Stimulated activated CD8-positive, alpha-beta memory T cell treated with anti-CD3 and anti-CD28 coated beads, Interleukin-15, amount 100 ng/mL, for 4 hours (primary cell): ENCODE measurements at regions not wholly inside any gene's neighbourhood (a gene's known extent, or its start where the extent isn't known, plus 50 kb on each side); places are given as distances from the start of the nearest gene placed in this dataset.

Source experiments
- DNase-seq, 2 donors: peaks; one replicate each; pipeline ENCODE4 v3.0.0-alpha.2; 2020; ENCODE audit warnings: low read depth in 2 of 2

DNA sequence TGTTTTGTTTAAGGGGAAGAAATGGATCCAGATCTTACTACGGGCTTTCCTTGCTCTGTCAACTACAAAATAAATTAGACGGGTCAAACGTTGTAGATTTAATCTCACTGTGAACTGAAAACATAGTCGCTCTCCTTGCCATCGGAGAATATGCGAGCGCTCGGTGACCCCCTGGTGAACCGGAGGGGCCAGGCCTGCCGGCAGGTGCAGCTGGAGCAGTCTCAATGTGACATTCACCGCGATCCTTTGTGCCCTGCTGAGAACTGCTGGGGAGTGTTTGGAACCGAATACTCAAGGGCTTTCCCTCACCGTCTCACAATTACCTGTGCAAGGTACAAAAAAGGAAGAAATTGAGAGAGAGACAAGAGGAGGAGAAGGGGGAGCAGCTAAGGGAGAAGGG lies 174.1 kb upstream of the GPR26 start:
- DNase-seq = no peak

DNA sequence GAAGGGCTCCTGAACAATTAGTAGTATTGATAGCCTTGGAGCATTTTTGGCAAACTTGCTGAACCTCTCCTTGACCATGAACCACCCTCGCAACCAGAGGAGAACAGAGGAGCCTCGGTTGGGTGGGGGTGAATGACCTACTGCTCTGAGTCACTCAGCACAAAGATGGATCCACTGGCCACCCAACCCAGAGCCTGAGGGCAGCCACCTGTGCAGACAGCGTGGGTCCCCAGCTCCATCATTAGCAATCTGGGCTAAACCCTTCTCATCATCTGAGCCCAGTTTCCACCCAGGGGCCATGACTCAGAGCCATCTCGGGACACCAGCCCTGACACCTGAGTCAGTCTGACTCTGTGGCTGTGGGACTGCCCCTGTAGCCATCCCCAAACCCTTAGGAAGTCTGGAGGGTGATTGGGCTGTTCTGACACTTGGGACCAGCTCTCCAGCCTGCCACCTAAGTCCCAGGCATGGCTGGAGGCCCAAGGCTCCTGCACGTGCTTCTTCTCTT lies 171.8 kb upstream of the GPR26 start:
- DNase-seq = no peak

DNA sequence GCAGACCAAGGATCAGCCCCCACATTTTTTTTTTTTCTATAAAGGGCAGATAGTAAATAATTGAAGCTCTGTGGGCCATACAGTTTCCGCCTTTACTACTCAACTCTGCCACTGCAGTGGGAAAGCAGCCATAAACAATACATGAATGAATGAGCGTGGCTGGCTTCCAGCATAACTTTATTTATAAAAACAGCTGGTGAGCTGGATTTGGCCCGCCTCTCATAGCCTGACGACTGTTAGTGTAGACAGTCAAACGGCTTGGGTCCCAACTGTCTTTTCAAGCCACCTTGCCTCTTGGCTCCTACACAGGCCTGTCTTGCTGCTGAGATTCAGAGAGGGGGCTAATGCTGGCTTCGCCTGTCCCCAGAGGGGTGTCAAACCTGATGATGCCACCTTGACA lies 169.8 kb upstream of the GPR26 start:
- DNase-seq = no peak

DNA sequence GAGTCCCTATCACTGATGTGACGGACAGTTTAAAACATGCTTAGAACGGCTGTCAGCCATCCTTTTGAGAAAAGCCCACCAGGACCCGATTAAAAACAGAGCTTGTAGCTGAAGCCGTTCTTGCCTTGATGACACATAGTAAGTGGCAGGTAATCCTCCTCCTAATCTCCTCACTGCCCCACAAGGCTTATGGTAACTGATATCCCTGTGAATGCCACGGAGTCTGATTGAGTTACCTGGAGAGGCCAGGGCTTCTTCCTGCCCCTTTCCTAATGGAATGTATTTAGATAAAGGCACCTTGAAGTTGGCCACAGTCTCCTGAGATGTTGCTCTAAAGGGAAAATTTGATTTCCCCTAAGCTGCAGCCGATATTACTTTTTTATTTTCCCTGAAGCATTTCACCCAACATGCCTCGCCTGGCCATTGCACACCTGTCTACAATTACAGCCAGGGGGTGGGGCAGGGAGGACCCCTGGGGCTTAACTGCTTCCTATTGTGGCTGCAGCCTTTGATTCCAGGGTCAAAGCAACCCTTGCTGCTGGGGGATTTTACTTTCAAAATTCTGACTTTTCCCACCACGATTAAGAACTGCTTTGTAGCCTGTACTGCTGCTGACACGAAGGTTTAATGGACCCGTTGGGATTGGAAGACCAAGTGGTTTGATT lies 169.0 kb upstream of the GPR26 start:
- no peak for DNase-seq

DNA sequence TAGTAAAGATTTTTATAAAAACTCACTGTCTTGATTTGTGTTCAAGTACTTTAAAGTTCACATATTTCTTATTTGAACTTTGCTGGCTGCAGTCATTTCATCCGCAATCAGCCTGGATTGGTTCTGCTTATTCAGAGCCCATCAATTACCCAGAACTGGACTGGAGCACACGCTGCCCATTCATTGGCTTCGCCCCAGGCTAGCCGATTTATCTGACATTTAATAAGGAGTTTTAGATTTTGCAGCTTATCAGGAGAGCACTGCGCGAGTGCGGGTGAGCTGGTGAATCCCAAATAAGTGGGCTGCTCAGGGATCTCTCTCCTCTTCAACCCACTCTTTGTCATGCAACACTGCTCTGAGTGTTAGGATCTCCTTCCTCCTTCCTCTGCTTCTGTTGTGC lies 166.0 kb upstream of the GPR26 start:
- no peak for DNase-seq

- DNase-seq = no peak
Measured at GRCh38 chr10:123501148-123501547, 165.0 kb upstream of the GPR26 start.

- no peak for DNase-seq
Measured at GRCh38 chr10:123502983-123503382, 163.2 kb upstream of the GPR26 start.

DNA sequence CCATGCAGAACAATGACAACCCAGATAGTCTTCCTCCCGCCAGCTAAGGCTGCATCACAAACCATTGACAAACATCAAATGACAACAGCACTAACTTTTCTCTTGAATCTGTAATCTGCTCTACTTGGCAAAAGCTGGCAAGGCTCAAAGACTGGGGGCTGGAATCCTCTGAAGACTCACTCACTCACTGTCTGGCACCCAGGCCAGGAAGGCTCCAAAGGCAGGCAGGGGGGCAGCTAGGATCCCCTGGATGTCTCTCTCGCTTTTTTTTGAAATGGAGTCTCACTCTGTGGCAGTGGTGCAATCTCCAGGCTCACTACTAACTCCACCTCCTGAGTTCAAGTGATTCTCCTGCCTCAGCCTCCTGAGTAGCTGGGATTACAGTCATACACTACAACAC lies 159.7 kb upstream of the GPR26 start:
- no peak for DNase-seq

- no peak for DNase-seq
Measured at GRCh38 chr10:123507298-123507697, 158.9 kb upstream of the GPR26 start.

DNA sequence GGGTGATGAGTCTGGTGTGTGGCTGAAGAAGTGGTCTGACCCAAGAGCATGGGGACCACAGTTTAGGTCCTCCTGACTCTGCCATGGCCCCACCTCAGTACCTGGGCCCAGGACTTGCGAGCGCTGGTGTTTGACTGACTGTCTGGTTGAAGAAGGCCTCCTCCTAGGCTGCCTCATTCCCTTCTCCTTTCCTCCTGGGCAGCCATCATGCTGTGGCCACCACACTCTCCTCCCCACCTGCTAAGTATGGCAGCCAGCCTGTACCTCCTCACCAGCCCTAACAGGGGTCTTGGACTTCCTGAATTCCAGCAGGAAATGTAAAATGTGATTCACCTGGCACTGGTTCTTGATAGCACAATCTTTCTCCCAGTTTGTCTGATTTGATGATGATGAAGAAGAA lies 156.8 kb upstream of the GPR26 start:
- DNase-seq = no peak

DNA sequence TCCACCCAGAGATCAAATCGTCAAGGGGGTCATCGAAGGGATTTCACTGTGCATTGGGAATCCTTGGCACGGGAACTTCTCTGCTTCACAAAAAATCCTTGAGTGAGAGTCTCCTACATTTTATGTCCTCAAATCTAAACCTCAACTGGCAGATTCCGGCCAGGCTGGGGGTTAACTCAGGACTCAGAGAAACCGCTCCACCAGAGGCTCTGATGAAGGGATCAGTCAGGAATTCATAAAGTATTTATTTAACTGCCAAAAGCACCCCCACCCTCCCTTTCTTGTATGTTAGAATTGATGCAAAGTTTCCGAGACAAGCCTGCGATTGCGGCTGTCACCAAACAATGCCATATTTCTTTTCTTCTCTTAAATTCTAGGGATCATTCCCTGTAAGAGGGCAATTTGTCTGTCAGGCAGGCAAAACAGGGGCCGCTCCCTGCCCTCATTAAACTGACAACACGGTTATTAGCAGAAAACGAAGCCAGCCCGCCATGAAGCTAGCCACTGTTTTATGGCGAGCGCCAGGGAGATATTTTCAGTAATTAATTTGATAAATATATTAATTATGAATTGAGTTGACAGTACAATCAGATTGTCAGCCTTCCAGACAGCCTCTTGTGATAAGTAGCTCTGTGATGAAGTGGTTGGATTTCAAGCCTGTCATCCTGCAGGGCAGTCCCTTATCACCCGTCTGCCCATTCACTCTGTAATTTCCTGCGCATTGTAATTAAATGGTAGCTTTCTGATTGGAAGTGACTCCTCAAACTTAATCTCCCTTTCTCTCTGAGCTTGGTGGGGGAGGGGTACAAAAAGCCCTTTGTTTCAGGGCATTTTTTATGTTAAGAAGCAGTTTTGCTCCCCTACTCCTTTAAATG lies 153.0 kb upstream of the GPR26 start:
- no peak for DNase-seq

GRCh38 chr10:123513870-123514269 lies 152.3 kb upstream of the GPR26 start:
- no peak for DNase-seq

GRCh38 chr10:123514996-123515395 lies 151.2 kb upstream of the GPR26 start:
- DNase-seq = no peak

DNA sequence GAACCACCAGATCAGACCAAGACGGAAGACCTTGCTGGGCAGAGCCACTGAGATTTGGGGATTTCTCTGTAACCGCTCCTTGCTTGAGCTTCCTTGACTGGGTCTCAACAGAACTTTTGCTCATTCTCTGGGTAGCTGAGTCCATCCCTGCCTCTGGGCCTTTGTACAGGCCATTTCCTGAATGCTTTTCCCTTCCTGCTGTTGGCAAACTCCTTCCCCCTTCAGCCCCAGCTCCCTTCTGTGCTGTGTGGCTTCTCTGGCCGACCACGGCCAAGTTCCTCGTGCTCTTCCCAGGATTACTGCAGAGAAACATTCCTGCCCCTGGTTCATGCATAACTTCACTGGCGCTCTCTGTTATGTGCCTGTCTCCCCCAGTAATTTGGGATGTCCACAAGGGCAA lies 150.5 kb upstream of the GPR26 start:
- no peak for DNase-seq

DNA sequence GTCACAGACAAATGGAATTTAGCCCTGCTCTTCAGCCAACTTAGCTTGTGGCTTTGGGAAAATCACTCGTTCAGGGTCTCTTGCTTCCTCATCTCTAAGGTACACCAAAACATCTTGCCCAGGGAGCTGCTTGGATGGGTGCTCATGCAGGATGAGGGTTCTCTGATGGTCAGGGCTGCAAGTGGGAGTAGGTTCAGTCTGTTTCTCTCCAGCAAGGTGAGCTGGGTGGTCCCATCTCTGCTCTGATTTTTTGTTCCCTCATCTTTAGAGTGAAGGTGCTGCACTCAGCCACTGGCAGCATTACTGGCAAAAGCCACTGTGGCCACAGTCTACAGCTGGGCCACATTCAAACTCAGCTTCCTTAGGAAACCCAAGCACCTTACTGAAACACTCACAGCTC lies 149.9 kb upstream of the GPR26 start:
- no peak for DNase-seq

- no peak for DNase-seq
Measured at GRCh38 chr10:123517426-123517825, 148.7 kb upstream of the GPR26 start.

GRCh38 chr10:123517901-123518300 lies 148.3 kb upstream of the GPR26 start:
- DNase-seq = no peak

- DNase-seq = no peak
Measured at GRCh38 chr10:123518765-123519164, 147.4 kb upstream of the GPR26 start.

DNA sequence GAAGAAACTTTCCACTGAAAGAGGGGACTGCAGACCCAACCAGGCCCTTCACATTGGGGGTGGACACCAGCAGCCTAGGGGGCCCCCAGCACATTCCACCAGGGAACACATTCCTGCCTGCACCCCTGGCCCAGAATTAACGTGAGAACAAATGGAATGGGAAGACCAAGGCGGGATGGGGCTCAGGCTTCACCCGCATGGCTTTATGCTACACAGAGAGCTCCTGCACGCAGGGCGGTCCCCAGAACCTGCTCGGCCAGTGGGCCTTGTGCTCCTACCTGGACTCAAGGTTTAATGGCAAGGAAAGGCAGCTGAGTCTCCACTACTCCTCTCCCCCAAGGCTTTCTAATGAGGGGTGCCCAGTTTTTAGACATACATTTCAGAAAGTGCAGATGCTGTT lies 146.3 kb upstream of the GPR26 start:
- DNase-seq = no peak

- DNase-seq = no peak
Measured at GRCh38 chr10:123521076-123521475, 145.1 kb upstream of the GPR26 start.

DNA sequence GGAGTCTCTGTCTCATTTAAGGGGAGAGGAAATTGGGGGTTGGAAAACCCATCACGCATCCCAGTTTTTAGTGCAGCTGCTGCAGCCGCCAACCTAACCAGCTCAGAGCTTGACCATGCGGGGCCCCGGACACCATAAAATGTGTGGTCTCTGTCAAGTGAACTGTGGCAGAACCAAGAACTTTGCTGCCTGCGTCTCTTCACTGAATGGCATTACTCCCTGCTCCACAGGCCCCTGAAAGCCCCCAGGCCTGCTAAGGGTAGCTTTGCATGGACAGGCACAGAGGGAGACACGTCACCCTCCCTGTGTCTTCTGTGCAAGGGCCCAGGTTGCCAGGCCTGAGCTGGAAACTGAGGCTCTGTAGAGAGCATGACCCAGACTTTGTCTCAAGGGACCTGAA lies 144.6 kb upstream of the GPR26 start:
- DNase-seq = no peak

GRCh38 chr10:123522702-123523312 lies 143.3 kb upstream of the GPR26 start:
- no peak for DNase-seq

GRCh38 chr10:123523833-123524232 lies 142.3 kb upstream of the GPR26 start:
- no peak for DNase-seq
